ENCODE measurements at regions not wholly inside any gene's neighbourhood (a gene's known extent, or its start where the extent isn't known, plus 50 kb on each side); places are given as distances from the start of the nearest gene placed in this dataset.
"Not testable (repeated sequence)": the region's sequence is repeated elsewhere in the genome, so short reads cannot be mapped to it uniquely, and the experiment has no call there.

- DNase-seq, result no peak
Observed at GRCh38 chr12:87529413-87529812, 499.8 kb downstream of the C12orf50 start.

DNA sequence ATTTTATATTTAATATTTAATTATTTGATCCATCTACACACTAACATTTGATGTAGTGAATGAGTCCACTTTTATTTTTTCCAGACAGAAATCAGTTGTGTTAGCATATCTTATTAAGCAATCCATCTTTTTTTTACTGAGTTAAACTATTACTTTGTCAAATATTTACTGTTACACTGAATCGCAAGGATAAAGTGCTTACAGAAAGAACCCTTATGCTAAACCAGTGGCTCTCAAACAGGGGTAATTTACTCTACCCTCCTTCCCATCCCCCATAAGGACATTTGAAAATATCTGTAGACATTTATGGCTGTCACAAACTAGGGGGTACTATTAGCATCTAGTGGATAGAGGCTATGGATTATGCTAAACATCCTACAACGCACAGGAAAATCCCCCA is 508.2 kb downstream of the C12orf50 start:
- DNase-seq, result no peak

- DNase-seq, result no peak
Observed at GRCh38 chr12:87518481-87518880, 510.7 kb downstream of the C12orf50 start.

GRCh38 chr12:87518036-87518435 is 511.2 kb downstream of the C12orf50 start:
- no peak for DNase-seq

DNA sequence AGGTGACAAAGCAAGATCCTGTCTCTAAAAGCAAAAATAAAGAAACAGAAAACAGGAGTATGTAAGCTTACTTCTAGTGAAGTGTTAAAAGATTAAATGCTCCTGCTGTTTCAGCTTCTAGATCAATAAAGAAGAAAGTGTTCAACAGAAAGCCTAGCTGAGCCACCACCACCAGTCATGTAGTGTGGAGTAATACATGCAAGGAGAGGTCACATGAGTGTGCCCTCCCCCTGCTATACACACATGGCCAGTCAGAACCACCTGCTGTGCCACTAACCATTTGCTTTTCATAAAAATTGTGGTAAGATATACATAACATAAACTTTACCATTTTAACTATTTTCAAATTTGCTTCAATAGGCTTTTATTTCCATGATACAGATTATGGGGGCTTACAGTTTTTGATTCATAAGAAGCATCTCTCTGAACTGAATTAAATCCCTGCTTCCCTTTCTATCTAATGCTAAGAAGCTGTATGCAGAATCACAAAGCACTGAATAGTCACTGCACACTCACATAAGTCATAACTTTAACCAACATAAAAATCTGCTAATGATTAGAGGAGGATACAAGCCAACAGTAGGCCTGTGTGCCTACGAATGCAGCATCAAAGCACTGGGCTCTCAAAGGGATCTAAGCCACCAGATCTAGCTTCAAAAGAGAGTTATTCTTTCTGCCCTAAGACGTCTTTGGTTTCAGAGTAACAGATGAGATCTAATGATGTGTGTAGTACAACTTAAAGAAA is 515.5 kb downstream of the C12orf50 start:
- DNase-seq, result no peak

DNA sequence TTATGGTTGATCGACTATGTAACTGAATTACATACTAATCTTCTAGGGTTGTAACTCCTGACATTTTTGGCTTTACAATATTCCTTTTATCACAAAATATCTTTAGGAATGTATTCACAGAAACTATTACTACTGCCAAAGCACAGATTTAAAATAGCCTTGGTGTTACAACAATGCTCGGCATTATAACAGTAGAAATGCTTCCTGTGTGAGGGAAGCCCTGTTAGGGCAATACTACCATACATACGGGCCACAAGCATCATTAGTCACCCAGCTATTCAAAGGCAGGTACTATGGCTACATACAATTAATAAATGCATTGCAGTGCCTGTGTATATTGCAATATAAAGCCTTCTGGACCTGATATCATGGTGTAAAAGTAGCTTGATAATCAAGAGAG is 517.8 kb downstream of the C12orf50 start:
- DNase-seq, result no peak

DNA sequence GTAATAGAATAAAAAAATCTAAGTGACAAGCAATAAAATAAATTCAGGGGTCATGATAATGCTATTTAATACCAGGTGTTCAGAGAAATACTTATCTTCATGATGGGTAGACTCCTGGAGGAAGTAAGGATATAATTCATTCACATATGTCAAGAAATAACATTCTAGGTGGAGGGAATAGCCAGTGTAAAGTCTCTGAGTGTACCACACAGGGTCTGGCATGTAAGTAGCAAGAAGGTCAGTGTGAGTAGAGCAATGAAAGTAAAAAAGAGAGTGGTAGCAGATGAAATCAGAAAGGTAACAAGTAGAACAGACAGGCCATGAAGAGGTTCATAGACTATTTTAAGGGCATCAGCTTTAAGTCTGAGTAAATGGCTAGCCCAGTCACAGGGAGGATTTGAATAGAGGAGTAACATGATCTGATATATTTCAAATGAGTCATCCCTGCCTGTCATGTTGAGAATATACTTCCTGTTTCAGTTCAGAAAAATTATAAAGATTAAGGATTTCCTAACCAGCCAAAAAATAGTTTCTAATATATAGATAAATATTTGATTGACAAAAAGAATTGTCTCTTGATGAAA is 519.9 kb downstream of the C12orf50 start:
- DNase-seq, result no peak

- no peak for DNase-seq
Observed at GRCh38 chr12:87491598-87491997, 537.6 kb downstream of the C12orf50 start.

DNA sequence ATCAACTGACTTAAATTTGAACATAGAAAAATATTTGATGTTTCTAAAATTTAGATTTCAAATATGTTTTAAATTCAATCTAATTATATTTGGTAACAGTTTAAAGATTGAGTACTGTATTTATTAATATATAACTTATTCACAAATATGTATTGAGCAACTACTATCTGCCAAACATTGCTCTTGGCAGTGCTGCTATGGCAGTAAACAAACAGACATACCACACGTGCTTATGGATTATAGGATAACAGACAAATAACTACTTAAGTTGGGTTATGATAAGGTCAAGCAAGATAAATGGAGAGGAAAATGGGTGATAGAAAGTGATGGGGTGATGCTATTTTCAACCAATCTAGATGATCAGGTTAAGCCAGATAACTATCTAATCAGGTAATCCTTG is 538.1 kb downstream of the C12orf50 start:
- DNase-seq, result no peak

DNA sequence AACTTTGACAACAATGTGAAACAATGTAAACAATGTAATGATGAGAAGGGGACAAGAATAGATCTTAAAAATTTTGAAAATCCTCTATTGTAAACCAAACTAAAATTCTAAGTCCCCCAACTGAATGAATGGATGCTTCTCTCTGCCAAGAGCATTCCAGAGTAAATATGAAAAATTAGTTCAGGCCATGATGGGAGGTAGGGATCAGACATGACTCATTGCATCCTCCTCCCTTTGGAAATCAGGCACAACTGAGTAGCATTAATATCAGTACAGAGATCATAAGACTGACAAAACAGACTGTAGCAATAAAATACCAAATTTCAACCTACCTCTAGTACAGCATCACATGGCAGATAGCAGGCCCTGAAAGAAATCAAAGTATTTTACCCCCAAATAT is 559.9 kb downstream of the C12orf50 start:
- DNase-seq, result no peak

GRCh38 chr12:87467936-87468335 is 561.3 kb downstream of the C12orf50 start:
- no peak for DNase-seq

DNA sequence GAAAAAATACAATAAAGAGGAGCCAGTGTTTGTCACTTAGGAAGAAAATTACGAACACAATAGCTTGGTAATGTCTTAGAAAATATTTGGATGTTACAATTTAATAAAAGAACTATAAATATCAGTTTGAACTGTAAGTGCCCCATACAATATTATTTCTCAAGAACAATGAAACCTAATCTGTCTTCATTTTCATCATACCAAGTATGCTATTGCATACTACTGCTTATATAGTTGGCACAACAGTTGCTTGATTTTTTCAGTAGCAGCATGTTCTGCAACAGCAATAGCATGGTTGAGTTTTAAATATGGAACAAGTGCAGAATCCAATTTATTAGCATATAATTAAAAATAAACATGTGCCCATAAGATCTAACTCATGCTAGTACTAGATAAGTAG is 564.6 kb downstream of the C12orf50 start:
- DNase-seq, result no peak

- DNase-seq, result no peak
Observed at GRCh38 chr12:87444039-87444438, 585.2 kb downstream of the C12orf50 start.

DNA sequence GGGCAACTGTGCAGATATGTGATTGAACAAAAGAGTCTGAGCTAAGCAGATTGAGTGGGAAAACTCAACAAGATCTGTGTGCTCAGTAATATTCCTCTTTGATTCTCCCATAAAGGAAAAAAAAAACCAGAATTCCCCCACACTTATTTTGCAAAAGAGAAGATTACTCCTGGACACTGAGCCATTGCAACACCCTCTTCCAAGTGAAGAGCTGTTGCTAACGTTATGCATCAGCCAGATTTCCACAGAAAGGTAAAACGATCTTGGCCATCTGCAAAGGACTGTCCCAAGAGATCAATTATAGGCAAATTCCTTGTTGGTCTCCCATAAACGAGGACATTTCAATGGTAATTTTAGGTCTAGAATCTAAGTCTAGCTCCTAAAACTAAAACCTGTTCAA is 587.7 kb downstream of the C12orf50 start:
- DNase-seq, result no peak

DNA sequence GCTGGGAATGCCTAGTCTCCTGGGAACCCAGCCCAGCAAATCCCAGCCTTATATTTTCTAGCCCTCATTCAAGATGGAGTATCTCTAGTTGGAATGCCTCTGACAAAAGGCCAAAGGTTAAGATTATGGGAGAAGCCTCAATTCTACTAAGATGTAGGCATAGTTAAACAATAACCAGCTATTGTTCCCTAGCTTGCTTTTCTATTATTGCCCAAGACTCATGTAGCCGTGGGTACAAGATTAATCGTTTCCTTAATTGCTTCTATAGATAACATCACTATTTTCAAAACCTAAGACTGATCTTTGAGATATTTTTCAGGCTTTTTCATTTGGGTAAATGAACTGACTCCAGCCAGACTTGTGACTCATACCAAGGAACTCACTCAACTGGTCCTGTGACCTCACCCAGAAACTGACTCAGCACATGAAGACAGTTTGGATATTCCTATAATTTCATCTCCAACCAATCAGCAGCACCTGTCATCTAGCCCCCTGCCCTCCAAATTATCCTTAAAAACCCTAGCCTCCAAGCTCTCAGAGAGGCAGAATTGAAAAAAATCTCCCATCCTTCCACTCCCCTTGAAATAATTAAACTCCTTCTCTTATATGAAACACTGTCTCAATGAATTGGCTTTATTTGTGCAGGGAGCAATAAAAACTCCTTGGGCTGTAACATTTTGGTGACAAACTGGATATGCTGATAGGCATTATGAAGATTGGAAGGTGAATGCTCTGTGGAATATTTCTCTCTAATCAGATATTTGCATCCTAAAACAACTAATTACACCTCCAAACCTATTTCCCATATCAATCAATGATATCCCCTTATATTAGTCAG is 589.0 kb downstream of the C12orf50 start:
- no peak for DNase-seq

DNA sequence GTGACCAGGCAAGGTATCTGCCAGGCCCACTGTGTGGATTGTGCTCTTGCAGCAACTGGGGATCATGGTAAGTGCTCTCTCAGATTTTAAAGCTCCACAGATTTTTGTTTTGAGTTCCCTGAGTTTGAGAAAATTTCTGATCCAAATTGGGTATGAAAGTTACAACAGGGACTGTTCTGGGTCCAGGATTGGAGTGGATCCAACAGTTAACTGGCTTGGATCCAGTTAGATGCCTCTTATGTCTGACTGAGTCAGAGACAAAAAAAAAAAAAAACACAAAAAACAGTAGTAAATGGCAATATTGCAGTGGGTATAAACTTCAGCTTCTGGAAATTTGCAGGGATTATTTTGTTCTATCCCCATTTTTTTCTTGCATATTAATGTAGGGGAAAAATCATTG is 598.8 kb downstream of the C12orf50 start:
- no peak for DNase-seq

DNA sequence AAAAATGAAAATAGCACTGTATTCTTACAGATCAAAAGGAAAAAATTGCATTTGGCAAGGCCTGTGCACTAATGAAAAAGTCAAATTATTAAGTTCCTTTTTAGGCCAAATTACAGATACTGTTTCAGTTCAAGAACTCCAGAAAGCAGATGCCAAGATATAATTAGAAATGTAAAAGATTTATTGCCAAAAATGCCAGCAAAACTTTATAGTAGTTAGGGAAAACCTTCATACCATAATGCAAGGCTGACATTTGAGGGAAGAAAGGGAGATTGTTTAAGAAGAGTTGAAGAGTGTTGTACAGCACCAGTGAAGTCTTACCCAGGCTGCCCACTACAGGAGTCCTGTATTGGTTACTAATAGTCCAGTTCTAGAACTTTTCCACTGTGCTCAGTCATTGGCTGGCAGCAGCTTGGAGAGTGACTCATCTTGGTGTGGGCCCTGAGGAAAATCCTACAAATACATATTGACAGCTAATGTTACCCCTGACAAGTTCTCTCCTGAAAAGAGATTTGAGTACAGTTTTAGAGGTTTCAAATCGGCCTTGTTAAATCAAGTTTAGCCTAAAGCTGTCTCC is 600.4 kb downstream of the C12orf50 start:
- no peak for DNase-seq

GRCh38 chr12:87427770-87428169 is 601.4 kb downstream of the C12orf50 start:
- DNase-seq, result no peak

DNA sequence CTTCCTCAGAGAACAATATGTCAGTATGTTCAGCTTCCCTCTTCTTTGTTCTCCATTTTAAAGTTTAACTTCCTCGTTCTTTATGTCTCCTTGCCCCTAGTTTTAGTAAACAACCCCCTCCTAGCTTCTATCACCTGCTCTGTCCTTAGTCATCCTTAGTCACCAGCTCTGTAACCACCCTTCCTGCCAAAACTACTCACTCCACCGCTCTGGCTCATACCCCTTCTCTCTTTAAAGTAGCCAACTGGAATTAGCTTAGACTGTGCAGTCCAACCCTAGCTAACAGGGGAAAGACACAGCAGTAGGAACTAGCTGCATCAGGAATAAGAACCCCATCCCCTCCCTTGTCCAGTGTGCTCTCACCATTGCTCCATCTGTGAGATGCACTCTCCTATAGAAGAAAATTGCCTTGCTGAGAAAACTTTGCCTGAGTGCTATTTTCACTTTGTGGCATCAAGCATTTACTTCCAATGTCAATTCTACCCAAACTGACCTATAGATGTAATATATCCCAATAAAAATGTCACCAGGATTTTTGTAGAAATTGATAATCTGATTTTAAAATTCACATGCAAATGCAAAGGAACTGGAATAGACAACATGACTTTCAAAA is 603.2 kb downstream of the C12orf50 start:
- DNase-seq, result no peak

- DNase-seq, result not testable (repeated sequence)
Observed at GRCh38 chr12:87421233-87421632, 608.0 kb downstream of the C12orf50 start.

GRCh38 chr12:87413784-87414183 is 615.4 kb downstream of the C12orf50 start:
- DNase-seq, result no peak

DNA sequence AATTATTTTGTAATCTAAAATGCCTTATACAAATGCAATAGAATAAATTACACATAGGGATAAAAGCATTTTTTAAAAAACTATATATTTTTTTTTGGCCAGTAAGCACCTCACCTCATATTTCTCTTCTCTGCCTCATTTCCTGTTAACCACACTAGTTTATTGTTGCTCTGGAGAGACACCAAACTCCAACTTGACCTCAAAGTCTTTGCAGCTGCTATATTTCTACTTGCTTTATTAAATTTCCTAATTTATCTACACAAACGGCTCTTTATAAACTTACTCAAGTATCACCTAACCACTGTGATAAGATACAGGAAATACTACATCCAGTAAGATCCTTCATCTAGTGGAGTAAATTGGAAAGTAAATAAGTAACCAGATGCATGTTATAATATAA is 622.3 kb downstream of the C12orf50 start:
- DNase-seq, result no peak

DNA sequence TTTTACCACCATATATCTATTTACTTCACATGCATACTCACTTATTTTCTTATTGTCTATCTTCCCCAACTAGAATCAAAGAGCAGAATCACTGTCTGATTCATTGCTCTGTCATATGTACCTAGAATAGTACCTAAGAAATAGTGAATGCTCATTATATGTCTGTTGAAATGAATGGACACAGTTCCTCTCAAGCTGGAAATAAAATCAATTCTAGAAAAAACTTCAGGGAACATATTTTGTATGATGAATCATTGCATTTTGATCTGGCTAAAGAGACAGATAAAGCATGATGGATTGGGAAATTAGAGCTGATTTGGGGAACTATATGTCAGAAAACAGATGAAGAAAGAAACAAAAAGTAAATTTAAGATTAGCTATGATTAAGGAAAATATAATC is 623.3 kb downstream of the C12orf50 start:
- no peak for DNase-seq
